SU-DHL-6 (cell line): ENCODE measurements at regions not wholly inside any gene's neighbourhood (a gene's known extent, or its start where the extent isn't known, plus 50 kb on each side); places are given as distances from the start of the nearest gene placed in this dataset.

Experiments used
- EZH2phosphoT487 ChIP-seq: fragments of 200-600 bp; sonication (generic), shearing (Covaris generic); conservative IDR thresholded peaks from 2 replicates; pipeline ENCODE4 v1.6.1; 2018; ENCODE audit warnings: mild to moderate bottlenecking, antibody characterized with exemption, low read length, moderate library complexity, mixed read lengths
- TF ChIP-seq, protein P1 (sequence below): fragments of 200-600 bp; sonication (generic); IDR thresholded peaks from one replicate; pipeline ENCODE4 v1.5.1; 2017; ENCODE audit warnings: antibody characterized with exemption, mild to moderate bottlenecking, low read length, moderate library complexity; ENCODE audit not compliant: insufficient read depth, poor library complexity, severe bottlenecking

- TF ChIP-seq, protein P1, sequence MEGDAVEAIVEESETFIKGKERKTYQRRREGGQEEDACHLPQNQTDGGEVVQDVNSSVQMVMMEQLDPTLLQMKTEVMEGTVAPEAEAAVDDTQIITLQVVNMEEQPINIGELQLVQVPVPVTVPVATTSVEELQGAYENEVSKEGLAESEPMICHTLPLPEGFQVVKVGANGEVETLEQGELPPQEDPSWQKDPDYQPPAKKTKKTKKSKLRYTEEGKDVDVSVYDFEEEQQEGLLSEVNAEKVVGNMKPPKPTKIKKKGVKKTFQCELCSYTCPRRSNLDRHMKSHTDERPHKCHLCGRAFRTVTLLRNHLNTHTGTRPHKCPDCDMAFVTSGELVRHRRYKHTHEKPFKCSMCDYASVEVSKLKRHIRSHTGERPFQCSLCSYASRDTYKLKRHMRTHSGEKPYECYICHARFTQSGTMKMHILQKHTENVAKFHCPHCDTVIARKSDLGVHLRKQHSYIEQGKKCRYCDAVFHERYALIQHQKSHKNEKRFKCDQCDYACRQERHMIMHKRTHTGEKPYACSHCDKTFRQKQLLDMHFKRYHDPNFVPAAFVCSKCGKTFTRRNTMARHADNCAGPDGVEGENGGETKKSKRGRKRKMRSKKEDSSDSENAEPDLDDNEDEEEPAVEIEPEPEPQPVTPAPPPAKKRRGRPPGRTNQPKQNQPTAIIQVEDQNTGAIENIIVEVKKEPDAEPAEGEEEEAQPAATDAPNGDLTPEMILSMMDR = no peak
- TF ChIP-seq EZH2phosphoT487 = no peak
Observed at GRCh38 chr4:27779827-27780226, 919.2 kb downstream of the STIM2 start.
